PC-9 (cell line): ENCODE measurements at regions not wholly inside any gene's neighbourhood (a gene's known extent, or its start where the extent isn't known, plus 50 kb on each side); places are given as distances from the start of the nearest gene placed in this dataset.

Experiments used
- EZH2 ChIP-seq: fragments of 200-600 bp; sonication (generic); IDR thresholded peaks from 2 replicates; pipeline ENCODE4 v1.8.0; 2017; ENCODE audit warnings: antibody characterized with exemption, low read depth
- TF ChIP-seq, protein P1 (sequence below): fragments of 200-600 bp; sonication (generic); conservative IDR thresholded peaks from 2 replicates; pipeline ENCODE4 v1.6.1; 2017; ENCODE audit warnings: mixed run types, antibody characterized with exemption, mild to moderate bottlenecking, moderate library complexity

DNA sequence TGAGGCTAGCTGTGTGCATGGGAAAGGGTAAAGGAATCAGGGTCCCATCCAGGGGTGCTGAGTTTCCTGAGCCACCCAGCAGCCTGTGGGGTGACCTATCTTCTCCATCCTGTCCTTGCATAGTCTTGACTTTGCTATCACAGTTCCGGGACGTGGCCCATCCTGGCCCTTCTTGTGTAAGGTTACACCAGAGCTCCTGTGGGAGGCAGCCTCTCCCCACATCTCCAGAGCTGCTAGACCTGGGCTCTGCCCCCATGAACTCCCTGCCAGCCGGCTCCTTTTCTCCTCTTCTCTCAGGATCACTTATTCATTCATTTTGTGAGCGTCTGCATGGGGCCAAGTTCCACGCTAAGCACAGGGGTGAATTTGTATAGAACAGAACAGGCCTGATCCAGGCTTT lies 238.9 kb downstream of the TSHZ3 start:
- TF ChIP-seq, protein P1, sequence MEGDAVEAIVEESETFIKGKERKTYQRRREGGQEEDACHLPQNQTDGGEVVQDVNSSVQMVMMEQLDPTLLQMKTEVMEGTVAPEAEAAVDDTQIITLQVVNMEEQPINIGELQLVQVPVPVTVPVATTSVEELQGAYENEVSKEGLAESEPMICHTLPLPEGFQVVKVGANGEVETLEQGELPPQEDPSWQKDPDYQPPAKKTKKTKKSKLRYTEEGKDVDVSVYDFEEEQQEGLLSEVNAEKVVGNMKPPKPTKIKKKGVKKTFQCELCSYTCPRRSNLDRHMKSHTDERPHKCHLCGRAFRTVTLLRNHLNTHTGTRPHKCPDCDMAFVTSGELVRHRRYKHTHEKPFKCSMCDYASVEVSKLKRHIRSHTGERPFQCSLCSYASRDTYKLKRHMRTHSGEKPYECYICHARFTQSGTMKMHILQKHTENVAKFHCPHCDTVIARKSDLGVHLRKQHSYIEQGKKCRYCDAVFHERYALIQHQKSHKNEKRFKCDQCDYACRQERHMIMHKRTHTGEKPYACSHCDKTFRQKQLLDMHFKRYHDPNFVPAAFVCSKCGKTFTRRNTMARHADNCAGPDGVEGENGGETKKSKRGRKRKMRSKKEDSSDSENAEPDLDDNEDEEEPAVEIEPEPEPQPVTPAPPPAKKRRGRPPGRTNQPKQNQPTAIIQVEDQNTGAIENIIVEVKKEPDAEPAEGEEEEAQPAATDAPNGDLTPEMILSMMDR, result no peak
- no peak for TF ChIP-seq EZH2
